IMR-90 (cell line): ENCODE measurements at regions not wholly inside any gene's neighbourhood (a gene's known extent, or its start where the extent isn't known, plus 50 kb on each side); places are given as distances from the start of the nearest gene placed in this dataset.

ENCODE experiments used
- ATAC-seq: fragments of 200-7000 bp; cut with Tn5 transposase; 2 replicates; pipeline ENCODE4 v1.9.1; 2020; ENCODE audit warnings: low read depth, mild to moderate bottlenecking, moderate library complexity
- BruUV-seq: library from RNA; stranded (reverse); fragments of 400-500 nt; replicated peaks from 2 replicates; lab custom pipeline; 2021; lab: Mats Ljungman, UMichigan
- CTCF ChIA-PET: fragments of 300-600 bp; formaldehyde crosslinking; extraction: SDS; loops from one replicate; lab custom pipeline; 2021; ENCODE audit warnings: antibody characterized with exemption; lab: Yijun Ruan, JAX
- POLR2A ChIA-PET: fragments of 300-600 bp; sonication (Branson Sonifier 250); formaldehyde crosslinking; loops from one replicate; lab custom pipeline; 2022; ENCODE audit warnings: antibody characterized with exemption; ENCODE audit not compliant: unreplicated experiment; lab: Charles Lee
- DNase-seq: peaks from one replicate; pipeline ENCODE4 v3.0.0; 2013
- H2AFZ ChIP-seq: replicated peaks from 2 replicates; pipeline ENCODE3; 2013; ENCODE audit warnings: low read length, mild to moderate bottlenecking; ENCODE audit not compliant: poor library complexity
- H2AK5ac ChIP-seq: 2 replicates; pipeline ENCODE4 v1.6.1; 2013; ENCODE audit warnings: low read depth, low read length, inconsistent platforms
- H2AK9ac ChIP-seq: replicated peaks from 2 replicates; pipeline ENCODE3; 2013; ENCODE audit warnings: mild to moderate bottlenecking, low read depth, low read length, moderate library complexity; ENCODE audit not compliant: poor library complexity
- H2BK120ac ChIP-seq: 2 replicates; pipeline ENCODE4 v1.6.1; 2013; ENCODE audit warnings: low read depth, low read length, inconsistent platforms
- H2BK15ac ChIP-seq: 3 replicates; pipeline ENCODE4 v1.6.1; 2013; ENCODE audit warnings: low read depth, low read length, inconsistent platforms
- H2BK20ac ChIP-seq: 2 replicates; pipeline ENCODE4 v1.6.1; 2013; ENCODE audit warnings: low read depth, mild to moderate bottlenecking, inconsistent platforms, low read length, moderate library complexity
- H2BK5ac ChIP-seq: 2 replicates; pipeline ENCODE4 v1.6.1; 2013; ENCODE audit warnings: mild to moderate bottlenecking, low read depth, low read length, inconsistent platforms; ENCODE audit not compliant: poor library complexity, severe bottlenecking
- H3K14ac ChIP-seq: replicated peaks from 2 replicates; pipeline ENCODE4 v1.6.1; 2013; ENCODE audit warnings: low read depth, low read length, inconsistent platforms
- H3K18ac ChIP-seq: 2 replicates; pipeline ENCODE4 v1.6.1; 2013; ENCODE audit warnings: low read depth, low read length, control low read depth
- H3K23ac ChIP-seq: 2 replicates; pipeline ENCODE4 v1.6.1; 2013; ENCODE audit warnings: low read depth, low read length, inconsistent platforms
- H3K27ac ChIP-seq: 2 replicates; pipeline ENCODE4 v1.5.1; 2013; ENCODE audit warnings: mild to moderate bottlenecking, control low read depth, low read length; ENCODE audit not compliant: insufficient read depth
- H3K27me3 ChIP-seq: 2 replicates; pipeline ENCODE4 v1.6.1; 2013; ENCODE audit warnings: low read length; ENCODE audit not compliant: control insufficient read depth, insufficient read depth
- H3K36me3 ChIP-seq: 2 replicates; pipeline ENCODE4 v1.6.1; 2013; ENCODE audit warnings: low read length, mixed read lengths; ENCODE audit not compliant: control insufficient read depth, insufficient read depth
- H3K4ac ChIP-seq: 2 replicates; pipeline ENCODE4 v1.6.1; 2013; ENCODE audit warnings: low read depth, low read length, inconsistent platforms
- H3K4me1 ChIP-seq: 2 replicates; pipeline ENCODE4 v1.6.1; 2013; ENCODE audit warnings: low read length, mixed read lengths; ENCODE audit not compliant: control insufficient read depth, insufficient read depth
- H3K4me2 ChIP-seq: 2 replicates; pipeline ENCODE4 v1.6.1; 2013; ENCODE audit warnings: low read depth, mild to moderate bottlenecking, control low read depth, low read length, moderate library complexity
- H3K4me3 ChIP-seq: 2 replicates; pipeline ENCODE4 v1.5.1; 2013; ENCODE audit warnings: low read depth, mild to moderate bottlenecking, control low read depth, low read length, moderate library complexity; ENCODE audit not compliant: insufficient read depth
- H3K56ac ChIP-seq: 2 replicates; pipeline ENCODE4 v1.6.1; 2013; ENCODE audit warnings: low read length, inconsistent platforms; ENCODE audit not compliant: insufficient read depth; ENCODE audit errors: extremely low read depth
- H3K79me1 ChIP-seq, 2 experiments: 2 replicates each; pipeline ENCODE4 v1.6.1; 2013; ENCODE audit warnings: low read length in 2 of 2, inconsistent platforms in 1 of 2, low read depth in 1 of 2
- H3K9ac ChIP-seq: 2 replicates; pipeline ENCODE4 v1.6.1; 2013; ENCODE audit warnings: low read depth, low read length, control low read depth
- H3K9me1 ChIP-seq: 2 replicates; pipeline ENCODE4 v1.6.1; 2013; ENCODE audit warnings: low read length, inconsistent platforms; ENCODE audit not compliant: insufficient read depth
- H3K9me3 ChIP-seq: 2 replicates; pipeline ENCODE4 v1.6.1; 2013; ENCODE audit warnings: low read length; ENCODE audit not compliant: control insufficient read depth, insufficient read depth
- H4K20me1 ChIP-seq: 2 replicates; pipeline ENCODE4 v1.6.1; 2013; ENCODE audit warnings: low read length, inconsistent platforms; ENCODE audit not compliant: insufficient read depth
- H4K5ac ChIP-seq: 2 replicates; pipeline ENCODE4 v1.6.1; 2013; ENCODE audit warnings: mild to moderate bottlenecking, low read depth, low read length, control low read depth
- H4K8ac ChIP-seq, 2 experiments: 2 replicates each; pipeline ENCODE4 v1.6.1; 2013; ENCODE audit warnings: low read depth in 2 of 2, low read length in 2 of 2, control low read depth in 1 of 2, inconsistent platforms in 1 of 2
- H4K91ac ChIP-seq: 2 replicates; pipeline ENCODE4 v1.6.1; 2013; ENCODE audit warnings: low read depth, low read length, inconsistent platforms; ENCODE audit not compliant: insufficient read depth
- BHLHE40 ChIP-seq: fragments of 150-350 bp; IDR thresholded peaks from 2 replicates; pipeline ENCODE4 v1.6.1; 2016; ENCODE audit warnings: mild to moderate bottlenecking, low read depth, low read length
- MAZ ChIP-seq: IDR thresholded peaks from 2 replicates; pipeline ENCODE4 v1.6.1; 2012; ENCODE audit warnings: low read depth, mild to moderate bottlenecking, low read length, improper control_type of control experiment, moderate library complexity, borderline replicate concordance
- POLR2A ChIP-seq: IDR thresholded peaks from 2 replicates; pipeline ENCODE4 v1.6.1; 2012; ENCODE audit warnings: mild to moderate bottlenecking, low read depth, low read length
- RAD21 ChIP-seq: IDR thresholded peaks from 2 replicates; pipeline ENCODE4 v1.6.1; 2012; ENCODE audit warnings: low read length, improper control_type of control experiment
- WGBS, 2 experiments: methylation state at CpG; one replicate each; pipeline versions ENCODE4 v1.1.5 to v1.1.7; 2013; ENCODE audit warnings: missing lambda C conversion rate in 2 of 2; ENCODE audit not compliant: insufficient read length in 1 of 2; ENCODE audit errors: extremely low coverage in 2 of 2; 5-methylcytosine and 5-hydroxymethylcytosine counted together
- dilution Hi-C: fragments of 300-500 bp; cut with HindIII; formaldehyde crosslinking; loops from one replicate; pipeline ENCODE4 v1.14.3; 2018; ENCODE audit warnings: low sequenced_read_pairs; ENCODE audit not compliant: unreplicated experiment
- in situ Hi-C: fragments of 300-500 bp; cut with MboI; formaldehyde crosslinking; loops from 3 replicates; pipeline ENCODE4 v1.14.3; 2019; ENCODE audit warnings: low sequenced_read_pairs, inconsistent platforms, mixed read lengths
- intact Hi-C: fragments of 100-400 bp; cut with micrococcal nuclease; formaldehyde crosslinking; loops from 2 replicates; pipeline ENCODE4 v1.10.0; 2022

DNA sequence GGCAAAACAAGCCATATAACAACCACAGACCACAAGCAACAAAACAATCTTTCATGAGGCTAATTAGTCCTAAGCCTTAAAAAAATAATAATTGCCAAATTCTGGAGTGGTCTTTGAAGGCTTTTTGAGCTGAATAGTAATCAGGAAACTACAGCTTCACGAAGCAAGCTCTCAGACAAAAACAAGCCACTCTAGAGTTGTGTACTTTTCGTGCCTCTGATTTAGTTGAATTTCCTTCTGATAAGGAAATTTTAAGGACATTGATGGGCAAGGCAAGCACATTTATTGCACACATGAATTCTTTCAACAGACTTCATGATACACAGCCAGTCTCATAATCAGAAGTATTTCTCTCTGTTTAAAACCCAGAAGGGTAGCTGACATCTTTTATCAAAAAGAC, 130.8 kb upstream of the IRX3 start:
- Histone ChIP-seq H2BK5ac (no peak overlapping the region), H2AK5ac (no peak overlapping the region), H3K14ac (no peak overlapping the region), H2BK120ac (no peak overlapping the region), H3K18ac (no peak overlapping the region), H3K9ac (no peak overlapping the region), H2BK20ac (no peak overlapping the region), H3K79me1 (no peaks in the 10 kb centered on the region), H4K5ac (no peak overlapping the region), H3K23ac (no peak overlapping the region), H3K4me2 (no peak overlapping the region), H3K4ac (no peak overlapping the region), H2AK9ac (no peak overlapping the region), H3K27ac (no peak overlapping the region), H4K20me1 (no peaks in the 10 kb centered on the region), H3K56ac (no peak overlapping the region), H3K4me1 (no peaks in the 10 kb centered on the region), H3K36me3 (no peaks in the 10 kb centered on the region), H3K9me1 (no peaks in the 10 kb centered on the region), H3K4me3 (no peak overlapping the region), H4K8ac (no peak overlapping the region), H2AFZ (no peak overlapping the region), H3K9me3 (no peaks in the 10 kb centered on the region), H4K91ac (no peak overlapping the region), H2BK15ac (no peak overlapping the region), H3K27me3 (no peaks in the 10 kb centered on the region; the same call in 1 of the 2 replicates)
- no CpG with 5 or more reads among the region's 2 CpGs for WGBS, 2 experiments
- DNase-seq (no peak), ATAC-seq (no peak)
- CTCF ChIA-PET = no interaction called here
- intact Hi-C loops (no loop called here), in situ Hi-C loops (no loop called here), dilution Hi-C loops (no loop called here)
- BruUV-seq = no TSS peak
- TF ChIP-seq BHLHE40 (no peak), MAZ (no peak), POLR2A (no peak), RAD21 (no peak)
- POLR2A ChIA-PET = no interaction called here
